GM12872 (cell line): ENCODE measurements at regions not wholly inside any gene's neighbourhood (a gene's known extent, or its start where the extent isn't known, plus 50 kb on each side); places are given as distances from the start of the nearest gene placed in this dataset.

Experiments used
- CTCF ChIP-seq: IDR thresholded peaks from 3 replicates; pipeline ENCODE4 v1.5.1; 2011; ENCODE audit warnings: low read depth, mild to moderate bottlenecking, low read length, moderate library complexity; ENCODE audit not compliant: insufficient read depth

DNA sequence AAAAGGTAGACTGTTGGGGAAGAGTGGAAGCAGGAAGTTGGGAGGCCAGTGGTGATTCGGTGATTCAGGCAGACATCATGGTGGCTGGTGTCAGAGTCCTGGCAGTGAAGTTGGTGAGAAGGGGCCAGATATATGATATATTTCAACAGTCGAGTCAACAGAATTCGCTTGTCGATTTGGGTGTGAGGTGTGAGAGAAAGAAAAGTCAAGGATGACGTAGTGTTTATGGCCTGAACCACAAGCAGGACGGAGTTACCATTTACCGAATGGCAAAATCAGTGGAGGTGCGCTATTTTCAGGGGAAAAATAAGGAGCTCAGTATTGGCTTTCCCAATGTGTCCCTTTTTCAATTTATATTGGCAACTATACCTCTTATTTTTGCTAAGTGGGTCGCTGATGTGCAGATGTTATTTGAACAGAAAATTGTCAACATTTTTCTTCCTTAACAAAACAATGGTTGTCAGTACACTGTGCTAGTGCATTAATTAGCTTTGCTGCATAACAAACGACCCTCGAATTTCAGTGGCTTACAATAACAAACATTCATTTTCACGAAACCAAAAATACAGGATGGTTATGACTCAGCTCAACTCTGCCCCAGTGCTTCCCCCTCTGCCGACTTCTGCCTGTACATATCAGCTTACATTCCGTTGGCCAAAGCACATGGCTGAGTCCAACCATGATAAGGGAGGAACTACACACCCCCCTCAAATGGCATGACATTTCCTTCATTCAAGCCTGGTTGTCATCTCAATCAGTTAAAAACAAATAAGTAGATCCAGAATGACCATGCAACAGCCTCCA is 255.0 kb upstream of the ZFP64 start:
- no peak for TF ChIP-seq CTCF

GRCh38 chr20:52444455-52444854 is 252.9 kb upstream of the ZFP64 start:
- no peak for TF ChIP-seq CTCF

- TF ChIP-seq CTCF = no peak
Observed at GRCh38 chr20:52443874-52444273, 252.3 kb upstream of the ZFP64 start.

DNA sequence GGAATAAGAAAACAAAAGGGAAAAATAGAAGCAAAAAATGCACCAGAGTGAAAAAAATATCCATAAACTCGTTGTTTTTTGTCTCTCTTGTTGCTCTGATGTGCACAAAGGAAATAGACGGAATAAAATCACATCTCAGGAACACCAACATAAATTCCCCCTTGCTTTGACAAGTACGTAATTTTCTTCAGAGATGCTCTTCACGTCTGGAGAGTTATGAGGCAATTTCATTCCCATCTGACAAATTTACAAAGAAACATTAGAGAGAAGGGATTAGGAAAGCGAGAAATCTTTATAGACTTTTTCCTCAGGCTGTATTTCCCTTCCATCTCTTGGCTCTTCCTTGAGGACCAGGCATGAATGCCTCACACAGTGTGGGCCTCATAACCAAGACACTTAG is 250.1 kb upstream of the ZFP64 start:
- no peak for TF ChIP-seq CTCF

DNA sequence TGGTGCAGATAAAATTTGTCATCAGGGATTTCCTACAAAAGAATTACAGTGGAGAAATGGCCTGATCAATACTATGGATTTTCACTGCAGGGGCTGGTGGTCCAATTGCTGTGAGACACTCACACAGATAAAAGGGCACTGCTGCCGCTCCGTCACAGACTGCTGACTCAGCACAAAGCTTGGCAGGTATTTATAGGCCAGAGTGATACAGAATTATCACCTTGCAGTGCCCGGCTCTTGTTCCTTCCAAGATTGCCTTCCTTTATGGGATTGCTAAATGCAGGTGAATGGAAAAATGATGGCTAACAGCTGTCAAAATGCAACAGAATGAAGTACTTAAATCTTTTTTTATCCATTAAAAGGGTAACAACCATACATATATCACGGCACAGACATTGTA is 247.8 kb upstream of the ZFP64 start:
- TF ChIP-seq CTCF = no peak

GRCh38 chr20:52438326-52438963 is 246.9 kb upstream of the ZFP64 start:
- no peak for TF ChIP-seq CTCF

- no peak for TF ChIP-seq CTCF
Observed at GRCh38 chr20:52434453-52434852, 242.9 kb upstream of the ZFP64 start.
